ENCODE measurements at regions not wholly inside any gene's neighbourhood (a gene's known extent, or its start where the extent isn't known, plus 50 kb on each side); places are given as distances from the start of the nearest gene placed in this dataset.

DNA sequence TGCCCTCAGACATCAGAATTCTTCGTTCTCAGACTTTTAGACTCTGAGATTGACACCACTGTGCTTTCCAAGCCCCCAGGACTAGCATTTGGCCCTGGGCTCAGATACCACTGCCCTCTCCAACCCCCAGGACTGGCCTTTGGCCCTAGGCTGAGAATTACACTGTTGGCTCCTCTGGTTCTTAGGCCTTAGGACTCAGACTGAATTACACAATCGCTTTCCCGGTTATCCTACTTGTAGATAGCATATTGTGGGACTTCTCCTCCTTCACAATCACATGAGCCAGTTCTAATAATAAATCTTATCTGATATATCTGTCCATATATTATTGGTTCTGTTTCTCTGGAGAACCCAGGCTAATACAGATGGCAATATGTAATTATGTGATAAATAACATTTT lies 1725.5 kb downstream of the GRIK2 start:
- no peak overlapping the region for H3K4me3 ChIP-seq
- H3K9me3 ChIP-seq (replicated peaks; ENCODE audit: control insufficient read depth, insufficient read depth, low read depth, low read length) = no peaks in the 10 kb centered on the region

GRCh38 chr6:103114582-103114981 lies 1721.1 kb downstream of the GRIK2 start:
- ATAC-seq (no peak), DNase-seq (ENCODE audit: extremely low read depth in 1 of 4, low spot score in 3 of 4) (no peak), FAIRE-seq (no peak)
- Histone ChIP-seq H2AFZ (ENCODE audit: low read depth, low read length) (no peak overlapping the region), H3K27ac (ENCODE audit: extremely low read depth, low read depth, low read length) (no peak overlapping the region), H3K36me3 (ENCODE audit: control insufficient read depth, insufficient read depth, low read length) (no peaks in the 10 kb centered on the region), H3K79me2 (ENCODE audit: control insufficient read depth, insufficient read depth, low read length) (no peaks in the 10 kb centered on the region), H3K4me2 (ENCODE audit: insufficient read depth, low read length) (no peak overlapping the region), H4K20me1 (replicated peaks; ENCODE audit: control insufficient read depth, insufficient read depth, low read length) (no peaks in the 10 kb centered on the region), H3K27me3 (ENCODE audit: control insufficient read depth in 2 of 2, insufficient read depth in 2 of 2, low read length in 2 of 2) (no peaks in the 10 kb centered on the region), H3K9me1 (ENCODE audit: control insufficient read depth, insufficient read depth, low read length) (no peaks in the 10 kb centered on the region), H3K4me1 (replicated peaks in 1 of 2; ENCODE audit: control insufficient read depth in 2 of 2, insufficient read depth in 2 of 2, low read length in 2 of 2) (no peaks in the 10 kb centered on the region), H3K9ac (ENCODE audit: insufficient read depth in 1 of 2, low read depth in 2 of 2, low read length in 2 of 2) (no peak overlapping the region), H3K9me3 (replicated peaks; ENCODE audit: control insufficient read depth, insufficient read depth, low read depth, low read length) (no peaks in the 10 kb centered on the region), H3K4me3 (no peak overlapping the region)
- CTCF ChIA-PET (ENCODE audit: low intra/inter-chr PET ratio) = no interaction called here
- no TSS peak for BruUV-seq (replicated peaks)
- WGBS (ENCODE audit: insufficient coverage, low coverage, missing lambda C conversion rate) = 0% methylated on average over 1 of the region's 1 CpG
- POLR2A ChIA-PET = no interaction called here
- in situ Hi-C loops (cut with MboI) (no loop called here), intact Hi-C loops (cut with micrococcal nuclease) (no loop called here)
- TF ChIP-seq ZNF23 (CRISPR knock-in tag; IDR thresholded peaks at IDR 0.05) = no peak
- TF ChIP-seq ZNF436 (CRISPR knock-in tag; IDR thresholded peaks at IDR 0.05) = no peak
- TF ChIP-seq NR2C1 (IDR thresholded peaks at IDR 0.05) = no peak
- TF ChIP-seq NR2C1 (tag; IDR thresholded peaks at IDR 0.05) = no peak
- no peak for TF ChIP-seq KLF1 (tag; IDR thresholded peaks at IDR 0.05)
- no peak for TF ChIP-seq ZNF277 (CRISPR knock-in tag; IDR thresholded peaks at IDR 0.05; ENCODE audit: borderline replicate concordance)
- TF ChIP-seq, protein P1, sequence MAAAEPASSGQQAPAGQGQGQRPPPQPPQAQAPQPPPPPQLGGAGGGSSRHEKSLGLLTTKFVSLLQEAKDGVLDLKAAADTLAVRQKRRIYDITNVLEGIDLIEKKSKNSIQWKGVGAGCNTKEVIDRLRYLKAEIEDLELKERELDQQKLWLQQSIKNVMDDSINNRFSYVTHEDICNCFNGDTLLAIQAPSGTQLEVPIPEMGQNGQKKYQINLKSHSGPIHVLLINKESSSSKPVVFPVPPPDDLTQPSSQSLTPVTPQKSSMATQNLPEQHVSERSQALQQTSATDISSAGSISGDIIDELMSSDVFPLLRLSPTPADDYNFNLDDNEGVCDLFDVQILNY (CRISPR knock-in tag; IDR thresholded peaks at IDR 0.05) = no peak
- TF ChIP-seq KAT7 (CRISPR knock-in tag; IDR thresholded peaks at IDR 0.05; ENCODE audit: borderline replicate concordance) = no peak
- no peak for TF ChIP-seq PYGO2 (tag; IDR thresholded peaks at IDR 0.05)
- TF ChIP-seq ETV6 (IDR thresholded peaks at IDR 0.05; ENCODE audit: borderline replicate concordance in 1 of 2, low read depth in 2 of 2, low read length in 1 of 2) = no peak
- no peak for TF ChIP-seq ETV6 (CRISPR knock-in tag; IDR thresholded peaks at IDR 0.05; ENCODE audit: borderline replicate concordance)

More for the DNA sequence above, 1725.5 kb downstream of the GRIK2 start:
- no peaks in the 10 kb centered on the region for H3K27me3 ChIP-seq (ENCODE audit: control insufficient read depth in 2 of 2, insufficient read depth in 2 of 2, low read length in 2 of 2)
- WGBS (ENCODE audit: insufficient coverage, low coverage, missing lambda C conversion rate) = 3% methylated on average over 3 of the region's 3 CpGs
- no peak overlapping the region for H3K9ac ChIP-seq (ENCODE audit: insufficient read depth in 1 of 2, low read depth in 2 of 2, low read length in 2 of 2)
- H3K9me1 ChIP-seq (ENCODE audit: control insufficient read depth, insufficient read depth, low read length) = no peaks in the 10 kb centered on the region
- no peak overlapping the region for H2AFZ ChIP-seq (ENCODE audit: low read depth, low read length)
- POLR2A ChIA-PET = no interaction called here
- no peak overlapping the region for H3K27ac ChIP-seq (ENCODE audit: extremely low read depth, low read depth, low read length)
- DNase-seq (ENCODE audit: extremely low read depth in 1 of 4, low spot score in 3 of 4) (no peak), ATAC-seq (no peak), FAIRE-seq (no peak)
- in situ Hi-C loops (cut with MboI) (no loop called here), intact Hi-C loops (cut with micrococcal nuclease) (no loop called here)
- H3K4me1 ChIP-seq (replicated peaks in 1 of 2; ENCODE audit: control insufficient read depth in 2 of 2, insufficient read depth in 2 of 2, low read length in 2 of 2) = no peaks in the 10 kb centered on the region
- H3K79me2 ChIP-seq (ENCODE audit: control insufficient read depth, insufficient read depth, low read length) = no peaks in the 10 kb centered on the region
- no peaks in the 10 kb centered on the region for H4K20me1 ChIP-seq (replicated peaks; ENCODE audit: control insufficient read depth, insufficient read depth, low read length)
- TF ChIP-seq CBFA2T3 (IDR thresholded peaks at IDR 0.05) = no peak
- TF ChIP-seq, protein P2, sequence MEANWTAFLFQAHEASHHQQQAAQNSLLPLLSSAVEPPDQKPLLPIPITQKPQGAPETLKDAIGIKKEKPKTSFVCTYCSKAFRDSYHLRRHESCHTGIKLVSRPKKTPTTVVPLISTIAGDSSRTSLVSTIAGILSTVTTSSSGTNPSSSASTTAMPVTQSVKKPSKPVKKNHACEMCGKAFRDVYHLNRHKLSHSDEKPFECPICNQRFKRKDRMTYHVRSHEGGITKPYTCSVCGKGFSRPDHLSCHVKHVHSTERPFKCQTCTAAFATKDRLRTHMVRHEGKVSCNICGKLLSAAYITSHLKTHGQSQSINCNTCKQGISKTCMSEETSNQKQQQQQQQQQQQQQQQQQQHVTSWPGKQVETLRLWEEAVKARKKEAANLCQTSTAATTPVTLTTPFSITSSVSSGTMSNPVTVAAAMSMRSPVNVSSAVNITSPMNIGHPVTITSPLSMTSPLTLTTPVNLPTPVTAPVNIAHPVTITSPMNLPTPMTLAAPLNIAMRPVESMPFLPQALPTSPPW (CRISPR knock-in tag; IDR thresholded peaks at IDR 0.05) = no peak
- TF ChIP-seq TRIM28 (IDR thresholded peaks at IDR 0.05) = no peak
- no peak for TF ChIP-seq ZNF445 (CRISPR knock-in tag; IDR thresholded peaks at IDR 0.05; ENCODE audit: low read depth)
- no peak for TF ChIP-seq ELF2 (CRISPR knock-in tag; IDR thresholded peaks at IDR 0.05)
- TF ChIP-seq TAL1 (IDR thresholded peaks at IDR 0.05) = no peak
- no peak for TF ChIP-seq SMAD3 (CRISPR knock-in tag; conservative IDR thresholded peaks at IDR 0.05)
- TF ChIP-seq FOXJ3 (CRISPR knock-in tag; IDR thresholded peaks at IDR 0.05) = no peak
- no peak overlapping the region for H3K4me2 ChIP-seq (ENCODE audit: insufficient read depth, low read length)
- H3K36me3 ChIP-seq (ENCODE audit: control insufficient read depth, insufficient read depth, low read length) = no peaks in the 10 kb centered on the region
- no TSS peak for BruUV-seq (replicated peaks)
- CTCF ChIA-PET (ENCODE audit: low intra/inter-chr PET ratio) = no interaction called here
